SU-DHL-6 (cell line): ENCODE measurements at regions not wholly inside any gene's neighbourhood (a gene's known extent, or its start where the extent isn't known, plus 50 kb on each side); places are given as distances from the start of the nearest gene placed in this dataset.
"Not testable (repeated sequence)": the region's sequence is repeated elsewhere in the genome, so short reads cannot be mapped to it uniquely, and the experiment has no call there.

Source experiments
- EZH2phosphoT487 ChIP-seq: fragments of 200-600 bp; sonication (generic), shearing (Covaris generic); conservative IDR thresholded peaks from 2 replicates; pipeline ENCODE4 v1.6.1; 2018; ENCODE audit warnings: mild to moderate bottlenecking, antibody characterized with exemption, low read length, moderate library complexity, mixed read lengths
- TF ChIP-seq, protein P1 (sequence below): fragments of 200-600 bp; sonication (generic); IDR thresholded peaks from one replicate; pipeline ENCODE4 v1.5.1; 2017; ENCODE audit warnings: antibody characterized with exemption, mild to moderate bottlenecking, low read length, moderate library complexity; ENCODE audit not compliant: insufficient read depth, poor library complexity, severe bottlenecking

DNA sequence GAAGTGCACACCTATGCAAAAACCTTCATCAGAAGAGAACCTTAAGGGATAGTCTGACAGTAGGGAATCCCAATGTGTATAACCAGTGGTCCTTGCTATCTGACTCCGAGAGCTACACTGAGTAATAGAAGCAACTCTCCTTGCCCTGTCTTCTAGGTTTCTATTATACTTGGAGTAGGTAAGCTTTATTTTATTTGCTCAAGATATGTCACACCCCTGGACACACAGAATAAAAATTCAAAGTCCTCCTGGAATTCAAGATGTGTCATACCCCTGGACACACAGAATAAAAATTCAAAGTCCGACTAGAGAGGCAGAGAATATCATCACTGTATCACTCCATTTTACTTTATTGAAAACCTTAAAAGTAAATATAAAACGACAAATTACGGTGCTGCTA lies 69.5 kb upstream of the NBPF11 start:
- TF ChIP-seq, protein P1, sequence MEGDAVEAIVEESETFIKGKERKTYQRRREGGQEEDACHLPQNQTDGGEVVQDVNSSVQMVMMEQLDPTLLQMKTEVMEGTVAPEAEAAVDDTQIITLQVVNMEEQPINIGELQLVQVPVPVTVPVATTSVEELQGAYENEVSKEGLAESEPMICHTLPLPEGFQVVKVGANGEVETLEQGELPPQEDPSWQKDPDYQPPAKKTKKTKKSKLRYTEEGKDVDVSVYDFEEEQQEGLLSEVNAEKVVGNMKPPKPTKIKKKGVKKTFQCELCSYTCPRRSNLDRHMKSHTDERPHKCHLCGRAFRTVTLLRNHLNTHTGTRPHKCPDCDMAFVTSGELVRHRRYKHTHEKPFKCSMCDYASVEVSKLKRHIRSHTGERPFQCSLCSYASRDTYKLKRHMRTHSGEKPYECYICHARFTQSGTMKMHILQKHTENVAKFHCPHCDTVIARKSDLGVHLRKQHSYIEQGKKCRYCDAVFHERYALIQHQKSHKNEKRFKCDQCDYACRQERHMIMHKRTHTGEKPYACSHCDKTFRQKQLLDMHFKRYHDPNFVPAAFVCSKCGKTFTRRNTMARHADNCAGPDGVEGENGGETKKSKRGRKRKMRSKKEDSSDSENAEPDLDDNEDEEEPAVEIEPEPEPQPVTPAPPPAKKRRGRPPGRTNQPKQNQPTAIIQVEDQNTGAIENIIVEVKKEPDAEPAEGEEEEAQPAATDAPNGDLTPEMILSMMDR, result not testable (repeated sequence)
- TF ChIP-seq EZH2phosphoT487, result not testable (repeated sequence)
